GM23338 (cell line): ENCODE measurements at regions not wholly inside any gene's neighbourhood (a gene's known extent, or its start where the extent isn't known, plus 50 kb on each side); places are given as distances from the start of the nearest gene placed in this dataset. TPM values are rescaled to one million over a fixed set of nuclear protein-coding genes. Genes with fewer than 3 reads are reported as not detected.

ENCODE experiments used
- ATAC-seq: fragments of 200-7000 bp; cut with Tn5 transposase; 3 replicates; pipeline ENCODE4 v1.9.1; 2020
- DNase-seq: peaks from one replicate; pipeline ENCODE4 v3.0.0-alpha.2; 2015; ENCODE audit warnings: low spot score
- H2AFZ ChIP-seq: fragments of 200-600 bp; sonication (generic); 2 replicates; pipeline ENCODE4 v1.8.0; 2016; ENCODE audit warnings: antibody characterized with exemption, mild to moderate bottlenecking, moderate library complexity
- H3F3A ChIP-seq: fragments of 200-600 bp; sonication (generic); replicated peaks from 2 replicates; pipeline ENCODE4 v1.8.0; 2017; ENCODE audit warnings: antibody characterized with exemption, mixed run types, low read depth
- H3K27ac ChIP-seq: fragments of 200-600 bp; sonication (generic); 2 replicates; pipeline ENCODE4 v1.6.1; 2016; ENCODE audit warnings: low read depth
- H3K27me3 ChIP-seq: fragments of 200-600 bp; sonication (generic); 2 replicates; pipeline ENCODE4 v1.8.0; 2016; ENCODE audit warnings: mild to moderate bottlenecking, mixed run types, moderate library complexity; ENCODE audit not compliant: insufficient read depth
- H3K36me3 ChIP-seq: fragments of 200-600 bp; sonication (generic); 2 replicates; pipeline ENCODE4 v1.8.0; 2016; ENCODE audit warnings: mild to moderate bottlenecking; ENCODE audit not compliant: insufficient read depth
- H3K4me1 ChIP-seq: fragments of 200-600 bp; sonication (generic); 2 replicates; pipeline ENCODE4 v1.8.0; 2016; ENCODE audit warnings: mild to moderate bottlenecking, moderate library complexity; ENCODE audit not compliant: insufficient read depth
- H3K4me2 ChIP-seq: fragments of 200-600 bp; sonication (generic); 2 replicates; pipeline ENCODE4 v1.7.1; 2017; ENCODE audit warnings: mixed run types
- H3K4me3 ChIP-seq: fragments of 200-600 bp; sonication (generic); 2 replicates; pipeline ENCODE4 v1.6.1; 2016; ENCODE audit warnings: mixed run types
- H3K79me2 ChIP-seq: fragments of 200-600 bp; sonication (generic); replicated peaks from 2 replicates; pipeline ENCODE4 v1.8.0; 2017; ENCODE audit warnings: mild to moderate bottlenecking; ENCODE audit not compliant: insufficient read depth
- H3K9me2 ChIP-seq: fragments of 200-600 bp; sonication (generic); 2 replicates; pipeline ENCODE4 v1.8.0; 2017; ENCODE audit not compliant: insufficient read depth
- H4K20me1 ChIP-seq: fragments of 200-600 bp; sonication (generic); replicated peaks from 2 replicates; pipeline ENCODE4 v1.8.0; 2017; ENCODE audit warnings: mild to moderate bottlenecking; ENCODE audit not compliant: insufficient read depth
- H3K27ac Mint-ChIP-seq: 2 replicates; pipeline ENCODE4 v1.8.0; 2020; ENCODE audit warnings: inconsistent platforms, mild to moderate bottlenecking, moderate library complexity, mixed read lengths
- H3K27me3 Mint-ChIP-seq: 3 replicates; pipeline ENCODE4 v1.8.0; 2022; ENCODE audit warnings: low read depth, mild to moderate bottlenecking, moderate library complexity, mixed read lengths, inconsistent platforms; ENCODE audit not compliant: insufficient read depth, poor library complexity
- H3K36me3 Mint-ChIP-seq: 3 replicates; pipeline ENCODE4 v1.8.0; 2021; ENCODE audit warnings: low read depth, mild to moderate bottlenecking, inconsistent platforms, moderate library complexity, mixed read lengths
- H3K4me1 Mint-ChIP-seq: 3 replicates; pipeline ENCODE4 v1.8.0; 2020; ENCODE audit warnings: mild to moderate bottlenecking, inconsistent platforms, mixed read lengths
- H3K4me3 Mint-ChIP-seq: 3 replicates; pipeline ENCODE4 v1.8.0; 2021; ENCODE audit warnings: moderate library complexity, mild to moderate bottlenecking, inconsistent platforms, mixed read lengths
- H3K9me3 Mint-ChIP-seq: 3 replicates; pipeline ENCODE4 v1.8.0; 2020; ENCODE audit warnings: moderate library complexity, mild to moderate bottlenecking, inconsistent platforms, mixed read lengths
- EZH2 ChIP-seq: fragments of 200-600 bp; sonication (generic); IDR thresholded peaks from one replicate; pipeline ENCODE4 v1.8.0; 2017; ENCODE audit warnings: antibody characterized with exemption, mild to moderate bottlenecking, low read depth; ENCODE audit not compliant: unreplicated experiment
- EZH2phosphoT487 ChIP-seq: fragments of 200-600 bp; sonication (generic); IDR thresholded peaks from one replicate; pipeline ENCODE4 v1.8.1; 2018; ENCODE audit warnings: antibody characterized with exemption; ENCODE audit not compliant: unreplicated experiment
- JUNB ChIP-seq: IDR thresholded peaks from one replicate; pipeline ENCODE4 v1.6.1; 2016; ENCODE audit warnings: antibody characterized with exemption; ENCODE audit not compliant: unreplicated experiment
- NANOG ChIP-seq: IDR thresholded peaks from 2 replicates; pipeline ENCODE4 v1.6.1; 2016; ENCODE audit warnings: antibody characterized with exemption, borderline replicate concordance
- POLR2AphosphoS5 ChIP-seq: IDR thresholded peaks from 2 replicates; pipeline ENCODE4 v1.6.1; 2016; ENCODE audit warnings: antibody characterized with exemption, low read depth
- STAT1 ChIP-seq: IDR thresholded peaks from one replicate; pipeline ENCODE4 v1.6.1; 2016; ENCODE audit warnings: antibody characterized with exemption; ENCODE audit not compliant: unreplicated experiment
- ZNF331 ChIP-seq: fragments of 250-450 bp; sonication (Bioruptor Pico); IDR thresholded peaks from 2 replicates; pipeline ENCODE4 v1.5.0; 2020; ENCODE audit warnings: low read depth, mild to moderate bottlenecking, moderate library complexity
- microRNA-seq: library from miRNA; unstranded; fragments of <30 nt; microRNA quantifications from one replicate; pipeline ENCODE4, GENCODE V29; 2017
- small RNA-seq: library from RNA; depleted of rRNA; stranded (forward); fragments of <200 nt; gene quantifications from one replicate; pipeline ENCODE3, GENCODE V24; 2014; ENCODE audit warnings: low replicate concordance
- TF ChIP-seq, protein P1 (sequence below), 2 experiments: fragments of 200-600 bp in 1 of 2; sonication (generic) in 1 of 2; conservative IDR thresholded peaks; 2 replicates each; pipeline versions ENCODE4 v1.5.1 to v1.6.1; 2016 to 2017; ENCODE audit warnings: antibody characterized with exemption in 2 of 2, low read depth in 2 of 2, mild to moderate bottlenecking in 2 of 2, moderate library complexity in 1 of 2
- TF ChIP-seq, protein P2 (sequence below): IDR thresholded peaks from one replicate; pipeline ENCODE4 v1.6.1; 2018; ENCODE audit warnings: antibody characterized with exemption; ENCODE audit not compliant: unreplicated experiment

DNA sequence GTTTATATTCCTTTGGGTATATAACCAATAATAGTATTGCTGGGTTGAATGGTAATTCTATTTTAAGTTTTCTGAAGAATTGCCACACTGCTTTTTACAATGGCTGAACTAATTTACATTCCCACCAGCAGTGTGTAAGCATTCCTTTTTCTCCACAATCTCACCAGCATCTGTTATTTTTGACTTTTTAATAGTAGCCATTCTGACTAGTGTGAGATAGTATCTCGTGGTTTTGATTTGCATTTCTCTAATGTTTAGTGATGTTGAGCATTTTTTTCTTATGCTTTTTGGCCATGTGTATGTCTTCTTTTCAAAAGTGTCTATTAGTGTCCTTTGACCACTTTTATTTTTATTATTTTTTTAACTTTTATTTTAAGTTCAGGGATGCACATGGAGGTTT, 275.3 kb downstream of the METTL15 start:
- Mint-ChIP-seq H3K27me3 (no peaks in the 10 kb centered on the region), H3K36me3 (peaks cover 2% of the 10 kb centered on the region; the same call in 1 of the 3 replicates)

More for the DNA sequence above, 275.3 kb downstream of the METTL15 start:
- H3K79me2 ChIP-seq, result no peaks in the 10 kb centered on the region
- no peak overlapping the region for H2AFZ ChIP-seq
- no peaks in the 10 kb centered on the region for H3F3A ChIP-seq
- H3K27ac ChIP-seq, result no peak overlapping the region
- Mint-ChIP-seq H3K4me3 (no peak overlapping the region), H3K27ac (no peak overlapping the region), H3K9me3 (peaks cover 12% of the 10 kb centered on the region), H3K4me1 (peaks cover 5% of the 10 kb centered on the region; the same call in 2 of the 3 replicates)
- H3K4me1 ChIP-seq, result peaks cover 7% of the 10 kb centered on the region; the same call in 1 of the 2 replicates
- no peaks in the 10 kb centered on the region for H3K27me3 ChIP-seq
- H3K36me3 ChIP-seq, result no peaks in the 10 kb centered on the region
- 0 out of 2 replicates have a peak, but pooled peaks cover 3% of the 10 kb centered on the region for H3K9me2 ChIP-seq
- ATAC-seq (no peak), DNase-seq (no peak)
- no peak overlapping the region for H3K4me2 ChIP-seq
- H3K4me3 ChIP-seq, result no peak overlapping the region
- TF ChIP-seq EZH2, result no peak
- TF ChIP-seq, protein P1, sequence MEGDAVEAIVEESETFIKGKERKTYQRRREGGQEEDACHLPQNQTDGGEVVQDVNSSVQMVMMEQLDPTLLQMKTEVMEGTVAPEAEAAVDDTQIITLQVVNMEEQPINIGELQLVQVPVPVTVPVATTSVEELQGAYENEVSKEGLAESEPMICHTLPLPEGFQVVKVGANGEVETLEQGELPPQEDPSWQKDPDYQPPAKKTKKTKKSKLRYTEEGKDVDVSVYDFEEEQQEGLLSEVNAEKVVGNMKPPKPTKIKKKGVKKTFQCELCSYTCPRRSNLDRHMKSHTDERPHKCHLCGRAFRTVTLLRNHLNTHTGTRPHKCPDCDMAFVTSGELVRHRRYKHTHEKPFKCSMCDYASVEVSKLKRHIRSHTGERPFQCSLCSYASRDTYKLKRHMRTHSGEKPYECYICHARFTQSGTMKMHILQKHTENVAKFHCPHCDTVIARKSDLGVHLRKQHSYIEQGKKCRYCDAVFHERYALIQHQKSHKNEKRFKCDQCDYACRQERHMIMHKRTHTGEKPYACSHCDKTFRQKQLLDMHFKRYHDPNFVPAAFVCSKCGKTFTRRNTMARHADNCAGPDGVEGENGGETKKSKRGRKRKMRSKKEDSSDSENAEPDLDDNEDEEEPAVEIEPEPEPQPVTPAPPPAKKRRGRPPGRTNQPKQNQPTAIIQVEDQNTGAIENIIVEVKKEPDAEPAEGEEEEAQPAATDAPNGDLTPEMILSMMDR (conservative IDR thresholded peaks at IDR 0.05; ENCODE audit: low read depth in 2 of 2), result no peak
- no peak for TF ChIP-seq ZNF331
- TF ChIP-seq POLR2AphosphoS5, result no peak
- TF ChIP-seq, protein P2, sequence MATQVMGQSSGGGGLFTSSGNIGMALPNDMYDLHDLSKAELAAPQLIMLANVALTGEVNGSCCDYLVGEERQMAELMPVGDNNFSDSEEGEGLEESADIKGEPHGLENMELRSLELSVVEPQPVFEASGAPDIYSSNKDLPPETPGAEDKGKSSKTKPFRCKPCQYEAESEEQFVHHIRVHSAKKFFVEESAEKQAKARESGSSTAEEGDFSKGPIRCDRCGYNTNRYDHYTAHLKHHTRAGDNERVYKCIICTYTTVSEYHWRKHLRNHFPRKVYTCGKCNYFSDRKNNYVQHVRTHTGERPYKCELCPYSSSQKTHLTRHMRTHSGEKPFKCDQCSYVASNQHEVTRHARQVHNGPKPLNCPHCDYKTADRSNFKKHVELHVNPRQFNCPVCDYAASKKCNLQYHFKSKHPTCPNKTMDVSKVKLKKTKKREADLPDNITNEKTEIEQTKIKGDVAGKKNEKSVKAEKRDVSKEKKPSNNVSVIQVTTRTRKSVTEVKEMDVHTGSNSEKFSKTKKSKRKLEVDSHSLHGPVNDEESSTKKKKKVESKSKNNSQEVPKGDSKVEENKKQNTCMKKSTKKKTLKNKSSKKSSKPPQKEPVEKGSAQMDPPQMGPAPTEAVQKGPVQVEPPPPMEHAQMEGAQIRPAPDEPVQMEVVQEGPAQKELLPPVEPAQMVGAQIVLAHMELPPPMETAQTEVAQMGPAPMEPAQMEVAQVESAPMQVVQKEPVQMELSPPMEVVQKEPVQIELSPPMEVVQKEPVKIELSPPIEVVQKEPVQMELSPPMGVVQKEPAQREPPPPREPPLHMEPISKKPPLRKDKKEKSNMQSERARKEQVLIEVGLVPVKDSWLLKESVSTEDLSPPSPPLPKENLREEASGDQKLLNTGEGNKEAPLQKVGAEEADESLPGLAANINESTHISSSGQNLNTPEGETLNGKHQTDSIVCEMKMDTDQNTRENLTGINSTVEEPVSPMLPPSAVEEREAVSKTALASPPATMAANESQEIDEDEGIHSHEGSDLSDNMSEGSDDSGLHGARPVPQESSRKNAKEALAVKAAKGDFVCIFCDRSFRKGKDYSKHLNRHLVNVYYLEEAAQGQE, result no peak
- TF ChIP-seq STAT1, result no peak
- TF ChIP-seq NANOG, result no peak
- no peak for TF ChIP-seq JUNB
- no peak for TF ChIP-seq EZH2phosphoT487
- H4K20me1 ChIP-seq, result no peaks in the 10 kb centered on the region

Small RNA genes in the stretch of these regions (microRNA-seq; reads per million reads assigned to microRNA genes)
- gene MIR8068, result not detected

Small RNA genes in the stretch of these regions (small RNA-seq; reads per million reads assigned to genes)
- gene MIR8068, result not detected
- gene RN7SL240P, result not detected
